Keratinocyte (primary cell): ENCODE measurements at regions not wholly inside any gene's neighbourhood (a gene's known extent, or its start where the extent isn't known, plus 50 kb on each side); places are given as distances from the start of the nearest gene placed in this dataset.

ENCODE experiments used
- EZH2 ChIP-seq: IDR thresholded peaks from one replicate; pipeline ENCODE4 v1.6.1; 2012; ENCODE audit warnings: inconsistent platforms, mild to moderate bottlenecking, low read length, moderate library complexity
- TF ChIP-seq, protein P1 (sequence below), 3 experiments: IDR thresholded peaks in 1 of 3; conservative IDR thresholded peaks in 1 of 3; optimal IDR thresholded peaks in 1 of 3; 2 replicates in 2 of 3; 3 replicates in 1 of 3; pipeline versions ENCODE3 to v1.5.1; 2011; ENCODE audit warnings: low read length in 3 of 3, mild to moderate bottlenecking in 3 of 3, moderate library complexity in 2 of 3, control low read depth in 1 of 3, inconsistent platforms in 1 of 3; ENCODE audit not compliant: insufficient read depth in 2 of 3; ENCODE audit errors: extremely low read depth in 1 of 3

DNA sequence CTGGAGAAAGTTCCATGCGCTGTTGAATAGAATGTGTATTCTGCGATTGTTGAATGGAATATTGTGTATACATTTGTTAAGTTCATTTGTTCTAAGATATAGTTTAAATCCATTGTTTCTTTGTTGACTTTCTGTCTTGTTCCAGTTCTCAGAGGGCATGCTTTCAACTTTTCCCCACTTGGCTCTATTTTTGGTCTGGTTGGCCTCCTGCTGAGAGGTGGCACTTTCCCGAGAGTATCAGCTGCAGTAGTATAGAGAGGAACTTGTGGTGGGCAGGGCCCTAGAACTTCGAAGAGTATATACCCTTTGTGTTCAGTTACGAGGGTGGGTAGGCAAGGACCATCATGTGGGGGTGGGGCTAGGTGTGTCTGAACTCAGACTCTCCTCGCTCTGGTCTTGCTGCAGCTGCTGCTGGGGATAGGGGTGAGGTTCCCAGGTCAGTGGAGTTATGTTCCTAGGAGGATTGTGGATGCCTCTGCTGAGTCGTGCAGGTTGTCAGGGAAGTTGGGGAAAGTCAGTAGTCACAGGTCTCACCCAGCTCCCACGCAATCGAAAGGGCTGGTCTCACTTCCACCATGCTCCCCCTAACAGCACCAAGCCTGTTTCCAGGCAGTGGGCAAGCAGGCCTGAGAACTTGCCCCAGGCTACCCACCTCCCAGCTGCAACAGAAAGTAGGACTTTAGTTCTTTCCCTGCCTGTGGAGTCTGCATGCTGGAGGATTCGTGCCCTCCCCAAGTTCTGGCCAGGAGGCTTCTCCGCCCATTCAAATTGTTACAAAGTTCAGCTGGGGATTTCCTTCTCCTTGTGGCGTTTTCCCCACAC is 118.9 kb upstream of the SSTR4 start:
- TF ChIP-seq, protein P1, sequence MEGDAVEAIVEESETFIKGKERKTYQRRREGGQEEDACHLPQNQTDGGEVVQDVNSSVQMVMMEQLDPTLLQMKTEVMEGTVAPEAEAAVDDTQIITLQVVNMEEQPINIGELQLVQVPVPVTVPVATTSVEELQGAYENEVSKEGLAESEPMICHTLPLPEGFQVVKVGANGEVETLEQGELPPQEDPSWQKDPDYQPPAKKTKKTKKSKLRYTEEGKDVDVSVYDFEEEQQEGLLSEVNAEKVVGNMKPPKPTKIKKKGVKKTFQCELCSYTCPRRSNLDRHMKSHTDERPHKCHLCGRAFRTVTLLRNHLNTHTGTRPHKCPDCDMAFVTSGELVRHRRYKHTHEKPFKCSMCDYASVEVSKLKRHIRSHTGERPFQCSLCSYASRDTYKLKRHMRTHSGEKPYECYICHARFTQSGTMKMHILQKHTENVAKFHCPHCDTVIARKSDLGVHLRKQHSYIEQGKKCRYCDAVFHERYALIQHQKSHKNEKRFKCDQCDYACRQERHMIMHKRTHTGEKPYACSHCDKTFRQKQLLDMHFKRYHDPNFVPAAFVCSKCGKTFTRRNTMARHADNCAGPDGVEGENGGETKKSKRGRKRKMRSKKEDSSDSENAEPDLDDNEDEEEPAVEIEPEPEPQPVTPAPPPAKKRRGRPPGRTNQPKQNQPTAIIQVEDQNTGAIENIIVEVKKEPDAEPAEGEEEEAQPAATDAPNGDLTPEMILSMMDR (optimal IDR thresholded peaks at IDR 0.05 in 1 of 3, IDR thresholded peaks at IDR 0.05 in 1 of 3, conservative IDR thresholded peaks at IDR 0.05 in 1 of 3; ENCODE audit: extremely low read depth in 1 of 3, insufficient read depth in 2 of 3, low read length in 3 of 3), result no peak
- no peak for TF ChIP-seq EZH2
